Aorta (tissue), 5 donors: ENCODE measurements at regions not wholly inside any gene's neighbourhood (a gene's known extent, or its start where the extent isn't known, plus 50 kb on each side); places are given as distances from the start of the nearest gene placed in this dataset.
A peak's percentile ranks its signal among the peaks of the same experiment; 100 is the strongest.

Experiments used
- ATAC-seq: fragments of 200-7000 bp; cut with Tn5 transposase; one replicate; pipeline ENCODE4 v1.9.1; 2022; ENCODE audit warnings: moderate library complexity; ENCODE audit not compliant: low FRiP score
- DNase-seq, 2 donors: peaks; one replicate each; pipeline ENCODE4 v3.0.0-alpha.2; 2020
- H3K27ac ChIP-seq, 2 donors: one replicate each; pipeline ENCODE4 v1.5.1; 2013; ENCODE audit warnings: low read length in 2 of 2, mild to moderate bottlenecking in 2 of 2, moderate library complexity in 2 of 2, control low read depth in 1 of 2, inconsistent platforms in 1 of 2, low read depth in 1 of 2
- H3K27me3 ChIP-seq, 2 donors: one replicate each; pipeline ENCODE4 v1.6.1; 2013; ENCODE audit warnings: control low read depth in 1 of 2, low read length in 1 of 2, mild to moderate bottlenecking in 1 of 2, moderate library complexity in 1 of 2; ENCODE audit not compliant: insufficient read depth in 2 of 2, control insufficient read depth in 1 of 2
- H3K36me3 ChIP-seq, 2 donors: one replicate each; pipeline ENCODE4 v1.6.1; 2013; ENCODE audit warnings: control low read depth in 1 of 2, low read length in 1 of 2, mild to moderate bottlenecking in 1 of 2; ENCODE audit not compliant: insufficient read depth in 2 of 2, control insufficient read depth in 1 of 2
- H3K4me1 ChIP-seq, 2 donors: one replicate each; pipeline ENCODE4 v1.6.1; 2013; ENCODE audit warnings: low read length in 2 of 2, control low read depth in 1 of 2, mild to moderate bottlenecking in 1 of 2, moderate library complexity in 1 of 2; ENCODE audit not compliant: insufficient read depth in 2 of 2, control insufficient read depth in 1 of 2
- H3K4me3 ChIP-seq, 2 donors: one replicate each; pipeline ENCODE4 v1.5.1; 2013; ENCODE audit warnings: low read length in 2 of 2, control low read depth in 1 of 2, mild to moderate bottlenecking in 1 of 2
- H3K9me3 ChIP-seq: one replicate; pipeline ENCODE4 v1.6.1; 2013; ENCODE audit warnings: mild to moderate bottlenecking, low read length; ENCODE audit not compliant: control insufficient read depth
- WGBS, 2 donors: extraction: QIAGEN DNeasy Blood & Tissue Kit; methylation state at CpG; one replicate each; pipeline ENCODE4 v1.1.7; 2013; 5-methylcytosine and 5-hydroxymethylcytosine counted together
- intact Hi-C, 2 donors: fragments of 100-400 bp; cut with DNase I; formaldehyde crosslinking; loops; one replicate each; pipeline versions ENCODE4 v1.14.2 to v1.15.0; 2022
- donor health status: healthy with polysubstance abuse.
- donor health status: Bipolar disorder and iron deficiency.
- donor health status: DM: no; HTN: no; CAD: no.
- donor health status: DM: no; HTN: no; CAD: no.
- donor health status: DM: yes; HTN: yes; CAD: no.

- DNase-seq (no peak), ATAC-seq (no peak)
- H3K27me3 ChIP-seq = no peaks in the 10 kb centered on the region
- no peaks in the 10 kb centered on the region for H3K36me3 ChIP-seq
- H3K4me1 ChIP-seq = no peaks in the 10 kb centered on the region
- no peak overlapping the region for H3K27ac ChIP-seq
- H3K4me3 ChIP-seq = no peak overlapping the region
- no peaks in the 10 kb centered on the region for H3K9me3 ChIP-seq
- intact Hi-C loops = no loop called here
- 43 to 52% methylated on average over 11 of the region's 11 CpGs for WGBS, 2 donors
These were observed 50.8 kb upstream of the MAX start for GRCh38 chr14:65153101-65153500.

- DNase-seq (peak; percentile 64 to 78), ATAC-seq (peak; percentile 81)
- no peak overlapping the region for H3K4me3 ChIP-seq
- no peaks in the 10 kb centered on the region for H3K36me3 ChIP-seq
- 9 to 13% methylated on average over 15 of the region's 15 CpGs for WGBS, 2 donors
- no peaks in the 10 kb centered on the region for H3K4me1 ChIP-seq
- H3K9me3 ChIP-seq = no peaks in the 10 kb centered on the region
- H3K27me3 ChIP-seq = no peaks in the 10 kb centered on the region
- intact Hi-C loops = loop anchor here (2.0 to 5.0 kb wide), 2 partner anchors 54 kb away; partner anchors contain the start of gene MAX (in 2 of the 2)
- H3K27ac ChIP-seq = peak overlapping the region in 1 of 2 donors; percentile 92
These were observed 54.5 kb upstream of the MAX start for GRCh38 chr14:65156568-65157366.

- H3K4me1 ChIP-seq = no peaks in the 10 kb centered on the region
- H3K36me3 ChIP-seq = no peaks in the 10 kb centered on the region
- ATAC-seq = no peak
- H3K27ac ChIP-seq = no peak overlapping the region
- H3K27me3 ChIP-seq = no peaks in the 10 kb centered on the region
- no peak for DNase-seq
- H3K9me3 ChIP-seq = no peaks in the 10 kb centered on the region
- WGBS, 2 donors = 86 to 88% methylated on average over 4 of the region's 4 CpGs
- intact Hi-C loops = loop anchor here in 1 of 2 donors (5.0 kb wide), 2 partner anchors 57 to 253 kb away; partner anchors contain the start of genes FUT8 and MAX
- no peak overlapping the region for H3K4me3 ChIP-seq
These were observed 57.2 kb upstream of the MAX start for GRCh38 chr14:65159281-65160062.

- Histone ChIP-seq H3K4me3 (no peak overlapping the region), H3K27me3 (no peaks in the 10 kb centered on the region), H3K4me1 (no peaks in the 10 kb centered on the region), H3K9me3 (no peaks in the 10 kb centered on the region), H3K36me3 (no peaks in the 10 kb centered on the region), H3K27ac (no peak overlapping the region)
- no peak for ATAC-seq
- no peak for DNase-seq
- WGBS, 2 donors = 90 to 94% methylated on average over 2 of the region's 2 CpGs
- intact Hi-C loops = loop anchor here in 1 of 2 donors (5.0 kb wide), 1 partner anchor 252 kb away; the partner anchor contains the start of gene FUT8
These were observed 57.8 kb upstream of the MAX start for GRCh38 chr14:65160091-65160490.

- WGBS, 2 donors = 63% methylated on average over 1 of the region's 1 CpG
- no peaks in the 10 kb centered on the region for H3K27me3 ChIP-seq
- H3K27ac ChIP-seq = no peak overlapping the region
- no peaks in the 10 kb centered on the region for H3K4me1 ChIP-seq
- no peaks in the 10 kb centered on the region for H3K36me3 ChIP-seq
- ATAC-seq (no peak), DNase-seq (no peak)
- no peak overlapping the region for H3K4me3 ChIP-seq
- intact Hi-C loops = loop anchor here in 1 of 2 donors (5.0 kb wide), 1 partner anchor 250 kb away; the partner anchor contains the start of gene FUT8
- H3K9me3 ChIP-seq = no peaks in the 10 kb centered on the region
These were observed 59.7 kb upstream of the MAX start for GRCh38 chr14:65162031-65162430.

GRCh38 chr14:65164068-65164824, 61.9 kb upstream of the MAX start:
- WGBS, 2 donors = 43 to 48% methylated on average over 6 of the region's 6 CpGs
- no peak for ATAC-seq

GRCh38 chr14:65164825-65165135, 62.5 kb upstream of the MAX start:
- no peaks in the 10 kb centered on the region for H3K36me3 ChIP-seq
- peaks cover 0 to 1% of the 10 kb centered on the region in 2 donors for H3K4me1 ChIP-seq
- ATAC-seq = no peak
- H3K9me3 ChIP-seq = no peaks in the 10 kb centered on the region
- no peak overlapping the region for H3K27ac ChIP-seq
- no peak for DNase-seq
- 75 to 80% methylated on average over 3 of the region's 3 CpGs for WGBS, 2 donors
- H3K27me3 ChIP-seq = no peaks in the 10 kb centered on the region
- intact Hi-C loops = loop anchor here (2.0 to 5.0 kb wide), 3 partner anchors 248 to 662 kb away; partner anchors contain the start of gene FUT8 (in 1 of the 2)
- H3K4me3 ChIP-seq = no peak overlapping the region

More at GRCh38 chr14:65164068-65164824, 61.9 kb upstream of the MAX start:
- H3K27ac ChIP-seq = no peak overlapping the region
- H3K4me3 ChIP-seq = no peak overlapping the region
- intact Hi-C loops = loop anchor here in 1 of 2 donors (2.0 to 5.0 kb wide), 2 partner anchors 248 to 663 kb away; partner anchors contain the start of gene FUT8
- DNase-seq = no peak
- no peaks in the 10 kb centered on the region for H3K36me3 ChIP-seq
- no peaks in the 10 kb centered on the region for H3K27me3 ChIP-seq
- no peaks in the 10 kb centered on the region for H3K9me3 ChIP-seq
- H3K4me1 ChIP-seq = peaks cover 0 to 1% of the 10 kb centered on the region in 2 donors

GRCh38 chr14:65167072-65167645, 64.8 kb upstream of the MAX start:
- WGBS, 2 donors = 91 to 94% methylated on average over 3 of the region's 3 CpGs
- H3K4me3 ChIP-seq = no peak overlapping the region
- H3K9me3 ChIP-seq = no peaks in the 10 kb centered on the region
- DNase-seq (no peak), ATAC-seq (no peak)
- H3K4me1 ChIP-seq = peaks cover 0 to 1% of the 10 kb centered on the region in 2 donors
- H3K36me3 ChIP-seq = no peaks in the 10 kb centered on the region
- H3K27ac ChIP-seq = no peak overlapping the region
- intact Hi-C loops = loop anchor here in 1 of 2 donors (5.0 kb wide), 1 partner anchor 655 kb away; no protein-coding TSS in a partner anchor
- H3K27me3 ChIP-seq = no peaks in the 10 kb centered on the region
